H1 (cell line): ENCODE measurements at regions not wholly inside any gene's neighbourhood (a gene's known extent, or its start where the extent isn't known, plus 50 kb on each side); places are given as distances from the start of the nearest gene placed in this dataset.

Source experiments
- CTCF ChIA-PET: fragments of 300-600 bp; sonication (Branson Sonifier 250); formaldehyde crosslinking; loops from one replicate; lab custom pipeline; 2021; ENCODE audit not compliant: partially characterized antibody; lab: Charles Lee
- POLR2A ChIA-PET: fragments of 300-600 bp; sonication (Branson Sonifier 250); formaldehyde crosslinking; loops from one replicate; lab custom pipeline; 2021; ENCODE audit warnings: inconsistent platforms; ENCODE audit not compliant: partially characterized antibody; lab: Charles Lee
- DNase-seq, 2 experiments: peaks; one replicate each; pipeline versions ENCODE4 v3.0.0 to v3.0.0-alpha.2; 2010 to 2022; ENCODE audit warnings: low spot score in 2 of 2, low read depth in 1 of 2, mixed read lengths in 1 of 2
- FAIRE-seq: peaks from 2 replicates; lab custom pipeline; 2011; peaks lifted over from hg19 to GRCh38; lab: Jason Lieb, UNC
- H2AFZ ChIP-seq: 2 replicates; pipeline ENCODE4 v1.8.1; 2012; ENCODE audit warnings: low read length, inconsistent platforms
- H2AK5ac ChIP-seq: 2 replicates; pipeline ENCODE4 v1.6.1; 2013; ENCODE audit warnings: low read depth, low read length
- H2BK120ac ChIP-seq: replicated peaks from 2 replicates; pipeline ENCODE3; 2013; ENCODE audit warnings: low read depth, low read length, inconsistent platforms
- H2BK12ac ChIP-seq: 2 replicates; pipeline ENCODE4 v1.6.1; 2013; ENCODE audit warnings: low read depth, low read length
- H2BK15ac ChIP-seq: 2 replicates; pipeline ENCODE4 v1.6.1; 2013; ENCODE audit warnings: low read length
- H2BK20ac ChIP-seq: 2 replicates; pipeline ENCODE4 v1.6.1; 2013; ENCODE audit warnings: low read length
- H2BK5ac ChIP-seq: 2 replicates; pipeline ENCODE4 v1.6.1; 2013; ENCODE audit warnings: low read depth, low read length
- H3K14ac ChIP-seq: 2 replicates; pipeline ENCODE4 v1.6.1; 2013; ENCODE audit warnings: inconsistent platforms; ENCODE audit not compliant: insufficient read length
- H3K18ac ChIP-seq: 2 replicates; pipeline ENCODE4 v1.6.1; 2013; ENCODE audit warnings: low read length; ENCODE audit errors: extremely low read depth
- H3K23ac ChIP-seq: 2 replicates; pipeline ENCODE4 v1.6.1; 2013; ENCODE audit warnings: inconsistent platforms; ENCODE audit not compliant: insufficient read length
- H3K23me2 ChIP-seq: 2 replicates; pipeline ENCODE4 v1.6.1; 2013; ENCODE audit warnings: low read depth, low read length
- H3K27ac ChIP-seq: 2 replicates; pipeline ENCODE4 v1.6.1; 2011; ENCODE audit warnings: low read depth, low read length, inconsistent platforms
- H3K27me3 ChIP-seq, 4 experiments: replicated peaks in 1 of 4; 1 replicate in 1 of 4; 2 replicates in 3 of 4; pipeline versions ENCODE4 v1.6.1 to v1.8.1; 2011 to 2013; ENCODE audit warnings: low read length in 3 of 4, mild to moderate bottlenecking in 3 of 4, inconsistent platforms in 2 of 4, mixed read lengths in 2 of 4, moderate library complexity in 1 of 4; ENCODE audit not compliant: control insufficient read depth in 3 of 4, insufficient read depth in 3 of 4; ENCODE audit errors: extremely low read depth in 1 of 4
- H3K36me3 ChIP-seq, 4 experiments: 2 replicates each; pipeline versions ENCODE4 v1.6.1 to v1.8.1; 2011 to 2013; ENCODE audit warnings: mild to moderate bottlenecking in 4 of 4, low read length in 3 of 4, moderate library complexity in 2 of 4, control low read depth in 1 of 4, inconsistent platforms in 1 of 4; ENCODE audit not compliant: insufficient read depth in 4 of 4, control insufficient read depth in 2 of 4
- H3K4ac ChIP-seq: replicated peaks from 2 replicates; pipeline ENCODE3; 2013; ENCODE audit warnings: low read length, low read depth, mixed read lengths, inconsistent platforms; ENCODE audit not compliant: insufficient read length
- H3K4me1 ChIP-seq, 4 experiments: replicated peaks in 1 of 4; 1 replicate in 1 of 4; 2 replicates in 3 of 4; pipeline versions ENCODE4 v1.6.1 to v1.8.1; 2011 to 2013; ENCODE audit warnings: low read length in 3 of 4, inconsistent platforms in 2 of 4, mixed read lengths in 1 of 4; ENCODE audit not compliant: insufficient read depth in 4 of 4, control insufficient read depth in 3 of 4
- H3K4me2 ChIP-seq, 2 experiments: 2 replicates each; pipeline versions ENCODE4 v1.6.1 to v1.8.1; 2011 to 2013; ENCODE audit warnings: low read depth in 2 of 2, low read length in 2 of 2, control low read depth in 1 of 2, inconsistent platforms in 1 of 2, mild to moderate bottlenecking in 1 of 2; ENCODE audit not compliant: insufficient read depth in 1 of 2
- H3K4me3 ChIP-seq, 4 experiments: fragments of 200-600, 300-600 bp in 1 of 4; sonication (generic), shearing (Covaris generic), sonication (Bioruptor Twin) in 1 of 4; 2 replicates each; pipeline versions ENCODE4 v1.5.1 to v1.8.1; 2011 to 2016; ENCODE audit warnings: low read length in 4 of 4, low read depth in 3 of 4, control low read depth in 2 of 4, inconsistent platforms in 2 of 4, mild to moderate bottlenecking in 2 of 4, mixed read lengths in 1 of 4, moderate library complexity in 1 of 4; ENCODE audit not compliant: insufficient read depth in 2 of 4; ENCODE audit errors: extremely low read depth in 1 of 4
- H3K56ac ChIP-seq: replicated peaks from 2 replicates; pipeline ENCODE3; 2013; ENCODE audit warnings: low read depth, mild to moderate bottlenecking, mixed read lengths, low read length, inconsistent platforms; ENCODE audit not compliant: insufficient read length
- H3K79me1 ChIP-seq: 2 replicates; pipeline ENCODE4 v1.6.1; 2013; ENCODE audit warnings: low read depth, low read length, control low read depth
- H3K79me2 ChIP-seq, 2 experiments: 2 replicates each; pipeline versions ENCODE4 v1.6.1 to v1.8.1; 2012 to 2013; ENCODE audit warnings: low read length in 2 of 2, mild to moderate bottlenecking in 2 of 2, inconsistent platforms in 1 of 2; ENCODE audit not compliant: insufficient read depth in 2 of 2, control insufficient read depth in 1 of 2
- H3K9ac ChIP-seq, 4 experiments: replicated peaks in 1 of 4; 1 replicate in 1 of 4; 2 replicates in 3 of 4; pipeline versions ENCODE4 v1.6.1 to v1.8.1; 2011 to 2013; ENCODE audit warnings: low read depth in 3 of 4, low read length in 3 of 4, control low read depth in 2 of 4, mild to moderate bottlenecking in 2 of 4, moderate library complexity in 2 of 4, inconsistent platforms in 1 of 4; ENCODE audit errors: extremely low read depth in 1 of 4
- H3K9me3 ChIP-seq, 2 experiments: 2 replicates each; pipeline versions ENCODE4 v1.6.1 to v1.8.1; 2012 to 2013; ENCODE audit warnings: mild to moderate bottlenecking in 2 of 2, moderate library complexity in 2 of 2, control low read depth in 1 of 2, inconsistent platforms in 1 of 2, low read depth in 1 of 2, low read length in 1 of 2, mixed read lengths in 1 of 2; ENCODE audit not compliant: insufficient read depth in 2 of 2
- H4K20me1 ChIP-seq, 2 experiments: replicated peaks in 1 of 2; 2 replicates each; pipeline versions ENCODE3 to v1.8.1; 2011 to 2013; ENCODE audit warnings: inconsistent platforms in 2 of 2, low read length in 2 of 2, mild to moderate bottlenecking in 1 of 2; ENCODE audit not compliant: insufficient read depth in 2 of 2, control insufficient read depth in 1 of 2
- H4K5ac ChIP-seq: 2 replicates; pipeline ENCODE4 v1.6.1; 2013; ENCODE audit warnings: low read length, low read depth, mixed read lengths, inconsistent platforms; ENCODE audit not compliant: insufficient read length
- H4K8ac ChIP-seq: 2 replicates; pipeline ENCODE4 v1.8.0; 2013; ENCODE audit warnings: mild to moderate bottlenecking, moderate library complexity, low read length, inconsistent platforms; ENCODE audit not compliant: insufficient read depth; ENCODE audit errors: extremely low read depth
- H4K91ac ChIP-seq: replicated peaks from 2 replicates; pipeline ENCODE3; 2013; ENCODE audit warnings: low read length, mixed read lengths, inconsistent platforms; ENCODE audit not compliant: insufficient read length
- BRCA1 ChIP-seq: IDR thresholded peaks from 2 replicates; pipeline ENCODE4 v1.6.1; 2012; ENCODE audit warnings: low read depth, low read length, improper control_type of control experiment
- CHD1 ChIP-seq: IDR thresholded peaks from 2 replicates; pipeline ENCODE4 v1.6.1; 2012; ENCODE audit warnings: low read depth, low read length, improper control_type of control experiment
- CTBP2 ChIP-seq: IDR thresholded peaks from 2 replicates; pipeline ENCODE4 v1.7.0; 2011; ENCODE audit warnings: borderline replicate concordance, mild to moderate bottlenecking, moderate library complexity, mixed read lengths, low read length; ENCODE audit not compliant: insufficient read depth, insufficient read length
- EGR1 ChIP-seq: IDR thresholded peaks from 2 replicates; pipeline ENCODE4 v1.6.1; 2011; ENCODE audit warnings: low read depth, low read length, borderline replicate concordance
- EP300 ChIP-seq, 2 experiments: IDR thresholded peaks; 1 replicate in 1 of 2; 2 replicates in 1 of 2; pipeline ENCODE4 v1.6.1; 2011 to 2012; ENCODE audit warnings: low read depth in 2 of 2, low read length in 2 of 2, mild to moderate bottlenecking in 2 of 2, borderline replicate concordance in 1 of 2, inconsistent platforms in 1 of 2, moderate library complexity in 1 of 2
- HDAC2 ChIP-seq, 2 experiments: fragments of 300-600 bp in 1 of 2; sonication (generic) in 1 of 2; IDR thresholded peaks; 2 replicates each; pipeline ENCODE4 v1.6.1; 2011 to 2012; ENCODE audit warnings: low read depth in 2 of 2, low read length in 2 of 2, mild to moderate bottlenecking in 2 of 2, moderate library complexity in 2 of 2, borderline replicate concordance in 1 of 2, inconsistent platforms in 1 of 2
- NRF1 ChIP-seq: IDR thresholded peaks from 2 replicates; pipeline ENCODE4 v1.6.1; 2011; ENCODE audit warnings: mild to moderate bottlenecking, low read depth, low read length, improper control_type of control experiment
- PHF8 ChIP-seq: fragments of 200-600 bp; sonication (generic); conservative IDR thresholded peaks from 2 replicates; pipeline ENCODE4 v1.7.1; 2012; ENCODE audit warnings: low read depth, mild to moderate bottlenecking, inconsistent platforms, low read length, moderate library complexity
- POLR2A ChIP-seq, 2 experiments: IDR thresholded peaks; 1 replicate in 1 of 2; 2 replicates in 1 of 2; pipeline ENCODE4 v1.6.1; 2011; ENCODE audit warnings: low read depth in 2 of 2, low read length in 2 of 2, mild to moderate bottlenecking in 2 of 2; ENCODE audit errors: control extremely low read depth in 1 of 2
- POU5F1 ChIP-seq: IDR thresholded peaks from 2 replicates; pipeline ENCODE4 v1.6.1; 2011; ENCODE audit warnings: low read depth, mild to moderate bottlenecking, low read length, moderate library complexity
- SP2 ChIP-seq: IDR thresholded peaks from 2 replicates; pipeline ENCODE4 v1.6.1; 2012; ENCODE audit warnings: mild to moderate bottlenecking, low read length, inconsistent platforms
- TAF7 ChIP-seq: optimal IDR thresholded peaks from 2 replicates; pipeline ENCODE3; 2011; ENCODE audit warnings: low read depth, mild to moderate bottlenecking, inconsistent platforms, low read length, moderate library complexity, borderline replicate concordance
- TEAD4 ChIP-seq: IDR thresholded peaks from 2 replicates; pipeline ENCODE4 v1.6.1; 2012; ENCODE audit warnings: low read depth, low read length, inconsistent platforms, mixed read lengths
- WGBS, 2 experiments: shearing (Covaris generic) in 1 of 2; methylation state at CpG; one replicate each; pipeline versions ENCODE4 v1.1.6 to v1.1.7; 2013 to 2015; ENCODE audit warnings: low lambda C conversion rate in 2 of 2, mixed read lengths in 2 of 2, inconsistent platforms in 1 of 2, low coverage in 1 of 2, missing lambda C conversion rate in 1 of 2; ENCODE audit not compliant: insufficient replicate concordance in 2 of 2, insufficient coverage in 1 of 2, insufficient read length in 1 of 2; ENCODE audit errors: extremely low coverage in 1 of 2, missing lambda C conversion rate in 1 of 2; 5-methylcytosine and 5-hydroxymethylcytosine counted together
- TF ChIP-seq, protein P1 (sequence below): IDR thresholded peaks from 2 replicates; pipeline ENCODE4 v1.6.1; 2012; ENCODE audit warnings: inconsistent platforms

DNA sequence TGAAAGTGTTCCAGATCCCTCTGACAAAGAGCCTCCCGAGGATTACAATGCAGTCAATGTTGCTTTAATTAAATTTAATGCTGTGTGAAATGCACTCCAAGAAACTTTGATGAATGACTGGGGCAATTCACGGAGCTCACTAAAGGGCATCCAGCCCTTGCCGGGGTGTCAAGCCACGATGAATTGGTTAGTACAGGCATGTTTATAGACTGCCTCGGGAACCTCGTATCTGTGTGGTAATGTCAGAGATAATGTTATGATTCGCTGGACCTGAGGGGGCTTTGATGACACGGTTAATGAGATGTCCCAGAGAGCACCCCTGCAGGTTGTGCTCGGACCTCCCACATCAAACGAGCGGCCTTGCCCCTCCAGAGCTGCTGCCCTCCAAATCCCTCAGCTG lies 428.8 kb downstream of the NKX6-1 start:
- no peak overlapping the region for H2BK120ac ChIP-seq
- no peak for DNase-seq
- H4K91ac ChIP-seq: no peak overlapping the region
- H3K18ac ChIP-seq: no peak overlapping the region; the same call in 1 of the 2 replicates
- H2AK5ac ChIP-seq: no peak overlapping the region
- WGBS, 2 experiments: 84% methylated on average over 11 of the region's 11 CpGs; no CpG with 5 or more reads in 1 of the 2 experiments
- H2BK12ac ChIP-seq: no peak overlapping the region
- H3K56ac ChIP-seq: no peak overlapping the region
- H3K9ac ChIP-seq: no peak overlapping the region
- H3K23ac ChIP-seq: no peak overlapping the region
- no peak overlapping the region for H2BK20ac ChIP-seq
- no peak overlapping the region for H3K4ac ChIP-seq
- no peak overlapping the region for H3K27ac ChIP-seq
- TF ChIP-seq CHD1 (no peak), PHF8 (no peak), HDAC2 (IDR thresholded peaks at IDR 0.05; ENCODE audit: borderline replicate concordance in 1 of 2, low read depth in 2 of 2, low read length in 2 of 2) (no peak), EGR1 (no peak), POLR2A (IDR thresholded peaks at IDR 0.05; ENCODE audit: control extremely low read depth in 1 of 2, low read depth in 2 of 2, low read length in 2 of 2) (no peak), EP300 (IDR thresholded peaks at IDR 0.05; ENCODE audit: borderline replicate concordance in 1 of 2, low read depth in 2 of 2, low read length in 2 of 2) (no peak), POU5F1 (no peak), SP2 (no peak), TEAD4 (no peak), BRCA1 (no peak), CTBP2 (no peak), TAF7 (no peak), NRF1 (no peak)
- TF ChIP-seq, protein P1, sequence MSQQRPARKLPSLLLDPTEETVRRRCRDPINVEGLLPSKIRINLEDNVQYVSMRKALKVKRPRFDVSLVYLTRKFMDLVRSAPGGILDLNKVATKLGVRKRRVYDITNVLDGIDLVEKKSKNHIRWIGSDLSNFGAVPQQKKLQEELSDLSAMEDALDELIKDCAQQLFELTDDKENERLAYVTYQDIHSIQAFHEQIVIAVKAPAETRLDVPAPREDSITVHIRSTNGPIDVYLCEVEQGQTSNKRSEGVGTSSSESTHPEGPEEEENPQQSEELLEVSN: no peak
- ChIA-PET POLR2A (no interaction called here), CTCF (no interaction called here)
- no peaks in the 10 kb centered on the region for H3K9me3 ChIP-seq
- H4K8ac ChIP-seq: no peak overlapping the region
- no peaks in the 10 kb centered on the region for H3K36me3 ChIP-seq
- no peaks in the 10 kb centered on the region for H4K20me1 ChIP-seq
- H2BK5ac ChIP-seq: no peak overlapping the region
- H4K5ac ChIP-seq: no peak overlapping the region
- no peaks in the 10 kb centered on the region for H3K79me2 ChIP-seq
- no peaks in the 10 kb centered on the region for H3K79me1 ChIP-seq
- H3K4me3 ChIP-seq: no peak overlapping the region
- 0 out of 2 replicates have a peak overlapping the region, but pooled peaks have one; percentile 43 for H2AFZ ChIP-seq
- H3K4me2 ChIP-seq: no peak overlapping the region
- H3K27me3 ChIP-seq: no peaks in the 10 kb centered on the region
- no peak overlapping the region for H2BK15ac ChIP-seq
- FAIRE-seq: no peak
- H3K14ac ChIP-seq: no peak overlapping the region
- H3K4me1 ChIP-seq: peaks cover 0 to 3% (median 0%) of the 10 kb centered on the region in 4 experiments; a peak in 1 of 7 replicates
- no peaks in the 10 kb centered on the region for H3K23me2 ChIP-seq
